BJ (cell line): ENCODE measurements at regions not wholly inside any gene's neighbourhood (a gene's known extent, or its start where the extent isn't known, plus 50 kb on each side); places are given as distances from the start of the nearest gene placed in this dataset.
"Not testable (repeated sequence)": the region's sequence is repeated elsewhere in the genome, so short reads cannot be mapped to it uniquely, and the experiment has no call there.

ENCODE experiments used
- CTCF ChIA-PET: fragments of 350-600 bp; formaldehyde crosslinking; extraction: SDS; loops from one replicate; lab custom pipeline; 2021; ENCODE audit warnings: antibody characterized with exemption, inconsistent platforms; lab: Yijun Ruan, JAX
- POLR2A ChIA-PET: fragments of 300-600 bp; sonication (Branson Sonifier 250); formaldehyde crosslinking; extraction: SDS; loops from one replicate; lab custom pipeline; 2021; ENCODE audit warnings: antibody characterized with exemption; lab: Charles Lee
- DNase-seq: peaks from one replicate; pipeline ENCODE4 v3.0.0-alpha.2; 2011; ENCODE audit warnings: low read depth
- H3K27me3 ChIP-seq: 2 replicates; pipeline ENCODE4 v1.6.0; 2011; ENCODE audit warnings: low read length; ENCODE audit not compliant: control insufficient read depth, insufficient read depth
- H3K36me3 ChIP-seq: 2 replicates; pipeline ENCODE4 v1.5.1; 2011; ENCODE audit warnings: low read length; ENCODE audit not compliant: control insufficient read depth, insufficient read depth
- H3K4me3 ChIP-seq: 2 replicates; pipeline ENCODE4 v1.5.1; 2011; ENCODE audit warnings: low read depth, mild to moderate bottlenecking, control low read depth, low read length
- CTCF ChIP-seq: IDR thresholded peaks from 2 replicates; pipeline ENCODE4 v1.5.1; 2011; ENCODE audit warnings: low read depth, mild to moderate bottlenecking, control low read depth, inconsistent platforms, low read length, moderate library complexity; ENCODE audit not compliant: insufficient read depth

- no peak for DNase-seq
- TF ChIP-seq CTCF, result no peak
- POLR2A ChIA-PET, result no interaction called here
These were observed 79.6 kb downstream of the UTRN start for GRCh38 chr6:144364782-144365181.

GRCh38 chr6:144365271-144365670, 80.1 kb downstream of the UTRN start:
- DNase-seq, result no peak
- TF ChIP-seq CTCF, result no peak
- no peak overlapping the region for H3K4me3 ChIP-seq
- CTCF ChIA-PET, result no interaction called here
- no peaks in the 10 kb centered on the region for H3K36me3 ChIP-seq
- no peaks in the 10 kb centered on the region for H3K27me3 ChIP-seq
- POLR2A ChIA-PET, result no interaction called here

More at GRCh38 chr6:144364782-144365181, 79.6 kb downstream of the UTRN start:
- no peaks in the 10 kb centered on the region for H3K36me3 ChIP-seq
- H3K27me3 ChIP-seq, result no peaks in the 10 kb centered on the region
- H3K4me3 ChIP-seq, result no peak overlapping the region
- CTCF ChIA-PET, result no interaction called here

- H3K4me3 ChIP-seq, H3K36me3 ChIP-seq, DNase-seq, POLR2A ChIA-PET, H3K27me3 ChIP-seq, CTCF ChIA-PET: not testable (repeated sequence)
These were observed 84.6 kb downstream of the UTRN start for GRCh38 chr6:144369696-144370095.

- CTCF ChIA-PET, result no interaction called here
These were observed 87.0 kb downstream of the UTRN start for GRCh38 chr6:144372116-144372515.

GRCh38 chr6:144372611-144373594, 87.8 kb downstream of the UTRN start:
- H3K4me3 ChIP-seq, result no peak overlapping the region

More at GRCh38 chr6:144372116-144372515, 87.0 kb downstream of the UTRN start:
- no peaks in the 10 kb centered on the region for H3K27me3 ChIP-seq
- H3K36me3 ChIP-seq, result no peaks in the 10 kb centered on the region; the same call in 1 of the 2 replicates
- no peak for TF ChIP-seq CTCF
- DNase-seq, result no peak
- H3K4me3 ChIP-seq, result no peak overlapping the region
- POLR2A ChIA-PET, result no interaction called here

GRCh38 chr6:144374525-144374924, 89.4 kb downstream of the UTRN start:
- POLR2A ChIA-PET, result interaction anchor here (0.7 kb wide), 1 partner anchor 14 kb away, joined by 6 read pairs; no protein-coding TSS in a partner anchor
- CTCF ChIA-PET, H3K4me3 ChIP-seq, H3K36me3 ChIP-seq, DNase-seq, H3K27me3 ChIP-seq: not testable (repeated sequence)

More at GRCh38 chr6:144372611-144373594, 87.8 kb downstream of the UTRN start:
- ChIA-PET POLR2A (no interaction called here), CTCF (no interaction called here)
- no peak for TF ChIP-seq CTCF
- no peak for DNase-seq
- H3K27me3 ChIP-seq, result no peaks in the 10 kb centered on the region
- no peaks in the 10 kb centered on the region; the same call in 1 of the 2 replicates for H3K36me3 ChIP-seq
